ENCODE measurements at regions not wholly inside any gene's neighbourhood (a gene's known extent, or its start where the extent isn't known, plus 50 kb on each side); places are given as distances from the start of the nearest gene placed in this dataset.

DNA sequence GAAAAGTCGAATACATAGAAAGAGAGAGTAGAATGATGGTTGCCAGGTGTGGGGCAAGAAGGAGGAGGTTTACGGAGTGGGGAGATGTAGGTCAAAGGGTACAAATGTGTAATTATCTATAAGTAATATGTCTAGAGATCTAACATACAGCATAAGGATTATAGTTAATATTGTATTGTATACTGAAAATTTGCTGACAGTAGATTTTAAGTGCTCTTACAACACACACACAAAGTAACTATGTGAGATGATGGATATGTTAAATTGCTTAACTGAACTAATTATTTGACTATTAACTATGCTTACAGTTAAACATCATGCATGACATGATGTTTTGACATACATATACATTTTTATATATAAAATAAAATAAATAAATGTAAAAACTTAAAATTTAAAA is 192.7 kb downstream of the ZIC4 start:
- peaks cover 4% of the 10 kb centered on the region for H3K9me3 Mint-ChIP-seq
- no peak overlapping the region for H3K4me3 Mint-ChIP-seq
- H3K36me3 Mint-ChIP-seq: no peaks in the 10 kb centered on the region
- DNase-seq: no peak
- CTCF ChIA-PET: no interaction called here
- H3K27me3 Mint-ChIP-seq: no peaks in the 10 kb centered on the region
- H3K27ac Mint-ChIP-seq: no peak overlapping the region
- no peaks in the 10 kb centered on the region for H3K4me1 Mint-ChIP-seq

DNA sequence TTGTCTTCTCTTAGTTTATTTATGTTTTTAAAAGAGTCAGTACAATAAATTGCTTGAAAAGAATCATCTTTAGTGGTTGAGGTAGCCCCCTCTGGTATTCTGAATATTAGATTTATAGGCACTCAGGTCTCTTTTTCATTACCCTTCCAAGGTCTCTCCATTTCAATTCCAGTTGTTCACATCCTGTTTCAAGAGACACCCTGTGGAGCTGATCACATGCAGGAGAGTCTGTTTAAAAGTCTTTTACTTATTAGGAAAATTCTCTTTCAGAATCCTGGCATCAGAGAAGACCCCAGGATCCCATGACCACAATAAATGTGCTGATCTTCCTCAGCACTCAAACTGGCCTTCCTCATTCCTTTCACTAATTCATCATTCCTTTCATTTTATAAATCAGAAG is 195.7 kb downstream of the ZIC4 start:
- H3K27ac Mint-ChIP-seq: no peak overlapping the region

DNA sequence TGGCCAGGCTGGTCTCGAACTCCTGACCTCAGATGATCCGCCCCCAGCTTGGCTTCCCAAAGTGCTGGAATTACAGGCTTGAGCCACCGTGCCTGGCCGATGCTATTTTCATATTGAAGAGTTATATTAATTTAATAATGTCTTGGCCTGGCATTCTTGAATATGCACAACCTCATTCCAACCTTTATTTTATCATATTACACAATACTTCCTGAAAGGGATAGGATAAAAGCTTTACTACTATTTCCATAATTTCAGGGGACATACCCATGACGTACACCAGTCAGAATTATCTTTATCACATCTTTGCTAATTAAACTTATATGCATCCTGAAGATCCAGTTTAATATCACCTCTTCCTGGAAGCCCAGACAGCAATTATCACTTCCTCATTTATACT is 205.3 kb downstream of the ZIC4 start:
- H3K4me1 Mint-ChIP-seq: no peaks in the 10 kb centered on the region
- H3K9me3 Mint-ChIP-seq: peaks cover 2% of the 10 kb centered on the region
- no peak for DNase-seq
- no peaks in the 10 kb centered on the region for H3K27me3 Mint-ChIP-seq
- H3K4me3 Mint-ChIP-seq: no peak overlapping the region
- H3K27ac Mint-ChIP-seq: no peak overlapping the region
- H3K36me3 Mint-ChIP-seq: no peaks in the 10 kb centered on the region
- CTCF ChIA-PET: no interaction called here

More for the DNA sequence above, 195.7 kb downstream of the ZIC4 start:
- CTCF ChIA-PET: no interaction called here
- H3K9me3 Mint-ChIP-seq: peaks cover 5% of the 10 kb centered on the region
- no peak for DNase-seq
- no peaks in the 10 kb centered on the region for H3K4me1 Mint-ChIP-seq
- no peaks in the 10 kb centered on the region for H3K27me3 Mint-ChIP-seq
- no peak overlapping the region for H3K4me3 Mint-ChIP-seq
- no peaks in the 10 kb centered on the region for H3K36me3 Mint-ChIP-seq

DNA sequence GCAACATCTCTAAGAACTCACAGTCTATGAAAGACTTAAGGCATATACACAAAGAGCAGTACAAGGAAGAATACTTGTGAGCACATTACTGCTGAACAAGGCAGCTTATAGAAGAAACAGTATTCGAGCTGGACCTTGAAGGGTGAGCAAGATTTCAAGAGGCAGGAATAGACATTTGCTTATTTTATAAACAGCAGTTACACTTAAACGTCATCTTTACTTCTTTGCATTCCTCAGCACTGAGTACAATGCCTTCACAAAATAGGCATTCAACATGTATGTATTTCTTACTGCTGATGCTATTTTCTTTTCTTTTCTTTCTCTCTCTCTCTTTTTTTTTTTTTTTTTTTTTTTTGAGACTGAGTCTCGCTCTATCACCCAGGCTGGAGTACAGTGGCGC is 205.8 kb downstream of the ZIC4 start:
- CTCF ChIA-PET: no interaction called here
- Mint-ChIP-seq H3K9me3 (peaks cover 2% of the 10 kb centered on the region), H3K27me3 (no peaks in the 10 kb centered on the region), H3K4me1 (no peaks in the 10 kb centered on the region), H3K4me3 (no peak overlapping the region), H3K36me3 (no peaks in the 10 kb centered on the region), H3K27ac (no peak overlapping the region)
- no peak for DNase-seq

DNA sequence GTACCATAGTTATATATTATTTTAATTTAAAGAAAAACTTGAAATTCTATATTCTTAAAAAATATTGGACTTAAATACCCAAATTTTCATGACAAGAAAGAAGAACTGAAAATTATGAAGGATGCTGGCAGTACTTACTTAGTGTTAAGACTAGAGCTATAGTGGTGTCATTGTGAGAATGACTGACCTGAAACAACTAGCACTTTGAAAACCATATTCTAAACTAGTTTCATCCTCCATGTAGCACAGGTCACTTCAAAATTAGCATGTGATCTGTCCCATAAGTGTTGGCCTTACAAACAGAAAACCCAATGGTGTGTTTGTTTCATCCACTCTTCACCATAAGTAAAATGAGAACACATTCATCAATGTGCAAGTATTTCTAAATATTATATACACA is 208.6 kb downstream of the ZIC4 start:
- Mint-ChIP-seq H3K27me3 (no peaks in the 10 kb centered on the region), H3K36me3 (no peaks in the 10 kb centered on the region), H3K4me1 (no peaks in the 10 kb centered on the region), H3K27ac (no peak overlapping the region), H3K4me3 (no peak overlapping the region), H3K9me3 (no peaks in the 10 kb centered on the region)
- CTCF ChIA-PET: no interaction called here
- DNase-seq: no peak

DNA sequence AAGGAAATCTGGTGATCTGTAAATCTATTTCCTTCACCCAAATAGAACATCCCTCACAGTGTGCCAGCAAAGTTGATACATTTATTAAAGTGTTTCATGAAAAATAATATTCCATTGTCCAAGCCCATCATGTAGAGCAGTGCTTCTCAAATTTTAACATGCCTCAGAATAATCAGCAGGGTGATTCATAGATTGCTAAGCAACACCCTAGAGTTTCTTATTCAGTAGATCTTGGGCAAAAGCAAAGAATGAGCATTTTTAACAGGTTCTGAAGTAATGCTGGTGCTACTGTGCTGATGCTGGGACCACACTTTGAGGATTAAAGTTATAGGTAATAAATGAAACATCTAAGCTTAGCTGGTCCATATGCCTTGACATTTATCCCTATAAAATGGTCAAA is 210.5 kb downstream of the ZIC4 start:
- Mint-ChIP-seq H3K4me1 (no peaks in the 10 kb centered on the region), H3K36me3 (no peaks in the 10 kb centered on the region), H3K9me3 (no peaks in the 10 kb centered on the region), H3K27ac (no peak overlapping the region), H3K4me3 (no peak overlapping the region), H3K27me3 (no peaks in the 10 kb centered on the region)
- DNase-seq: no peak
- CTCF ChIA-PET: no interaction called here

DNA sequence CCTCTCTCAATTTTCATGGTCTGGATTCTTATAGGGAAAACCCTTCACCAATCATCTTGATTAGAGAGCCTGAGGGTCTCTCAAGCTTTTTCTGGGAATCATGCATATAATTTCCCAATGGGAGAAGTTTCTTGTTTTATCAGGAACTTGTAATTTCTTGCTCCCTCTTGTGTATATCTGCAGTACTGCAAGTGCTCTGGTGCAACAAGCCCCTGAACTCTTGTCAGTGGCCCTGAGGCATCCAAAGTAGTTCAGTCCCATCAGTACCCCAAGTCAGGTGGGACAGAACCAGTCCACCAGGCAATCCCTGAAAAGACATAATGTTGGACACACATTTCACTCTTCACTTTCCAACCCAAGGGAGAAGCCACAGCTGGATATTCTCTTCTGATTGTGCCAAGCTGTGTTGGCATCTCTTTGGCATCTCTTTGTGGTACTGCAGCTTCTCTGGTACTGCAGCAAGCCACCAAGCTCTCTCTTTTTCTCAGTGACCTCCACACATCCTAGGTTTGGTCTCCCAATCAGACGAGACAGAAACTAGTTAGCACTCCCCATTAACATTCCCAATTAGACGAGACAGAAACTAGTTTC is 214.5 kb downstream of the ZIC4 start:
- no peaks in the 10 kb centered on the region for H3K4me1 Mint-ChIP-seq
- H3K36me3 Mint-ChIP-seq: no peaks in the 10 kb centered on the region
- H3K27me3 Mint-ChIP-seq: no peaks in the 10 kb centered on the region
- H3K27ac Mint-ChIP-seq: no peak overlapping the region
- H3K9me3 Mint-ChIP-seq: no peaks in the 10 kb centered on the region
- DNase-seq: no peak
- no peak overlapping the region for H3K4me3 Mint-ChIP-seq
- CTCF ChIA-PET: no interaction called here

DNA sequence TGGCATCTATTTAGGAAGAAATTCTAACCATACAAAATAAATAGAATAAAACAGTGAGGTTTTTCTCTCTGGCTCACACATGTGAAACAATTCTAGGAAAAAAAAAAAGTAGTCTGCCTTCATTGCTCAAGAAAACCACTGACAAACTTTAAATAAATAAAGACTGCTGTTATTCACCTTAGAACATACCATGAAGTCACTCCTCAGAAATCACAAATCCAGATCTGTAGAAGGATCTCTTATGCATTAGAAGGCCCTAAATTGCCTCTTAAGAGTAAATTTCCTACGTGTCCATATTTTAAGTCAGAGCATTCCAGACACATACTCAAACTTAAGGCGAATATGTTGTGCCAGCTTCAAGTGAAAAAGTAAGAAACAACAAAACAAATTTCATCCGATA is 217.3 kb downstream of the ZIC4 start:
- H3K27me3 Mint-ChIP-seq: no peaks in the 10 kb centered on the region
- DNase-seq: no peak
- H3K36me3 Mint-ChIP-seq: no peaks in the 10 kb centered on the region
- no peaks in the 10 kb centered on the region for H3K9me3 Mint-ChIP-seq
- no peak overlapping the region for H3K4me3 Mint-ChIP-seq
- H3K27ac Mint-ChIP-seq: no peak overlapping the region
- CTCF ChIA-PET: no interaction called here
- no peaks in the 10 kb centered on the region for H3K4me1 Mint-ChIP-seq

DNA sequence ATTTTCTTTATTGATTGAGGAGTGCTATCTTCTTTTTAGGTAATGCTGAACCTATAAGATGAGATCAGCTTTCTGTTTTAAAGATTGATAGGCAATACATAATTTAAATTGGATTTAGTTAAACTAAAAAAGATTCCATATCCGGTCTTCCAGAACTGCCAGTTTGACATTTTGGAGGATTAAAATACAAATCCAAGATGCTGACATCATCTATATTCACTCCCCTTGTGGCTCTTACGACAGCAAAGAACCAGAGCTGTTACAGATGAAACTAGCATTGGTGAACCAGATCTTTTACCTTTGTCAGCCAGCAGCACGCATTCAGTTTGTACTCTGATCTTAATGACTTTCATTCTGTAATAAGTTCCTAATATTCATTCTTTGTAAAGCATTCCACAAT is 218.7 kb downstream of the ZIC4 start:
- no peak for DNase-seq
- Mint-ChIP-seq H3K27ac (no peak overlapping the region), H3K9me3 (no peaks in the 10 kb centered on the region), H3K36me3 (no peaks in the 10 kb centered on the region), H3K4me1 (no peaks in the 10 kb centered on the region), H3K4me3 (no peak overlapping the region), H3K27me3 (no peaks in the 10 kb centered on the region)
- CTCF ChIA-PET: no interaction called here

DNA sequence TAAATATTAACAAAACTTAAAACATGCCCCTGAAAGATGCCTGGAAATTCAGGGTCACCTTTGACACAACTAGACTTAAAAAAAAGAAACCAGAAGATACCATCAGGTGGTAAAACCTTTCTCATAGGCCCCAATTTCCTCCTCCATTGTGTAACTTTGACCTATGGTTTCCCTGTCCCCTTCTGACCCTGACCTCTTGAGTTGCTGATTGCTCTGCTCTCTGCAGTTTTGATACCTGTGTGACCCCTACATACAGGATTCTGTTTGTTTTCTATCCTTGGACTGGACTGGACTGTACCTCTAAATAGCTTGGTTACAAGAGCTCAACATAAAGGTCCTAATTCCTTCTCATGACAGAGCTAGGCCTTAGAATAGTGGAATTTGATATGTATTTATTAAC is 220.6 kb downstream of the ZIC4 start:
- H3K27ac Mint-ChIP-seq: no peak overlapping the region
- H3K9me3 Mint-ChIP-seq: no peaks in the 10 kb centered on the region
- H3K4me3 Mint-ChIP-seq: no peak overlapping the region
- no peak for DNase-seq
- no peaks in the 10 kb centered on the region for H3K36me3 Mint-ChIP-seq
- no peaks in the 10 kb centered on the region for H3K4me1 Mint-ChIP-seq
- CTCF ChIA-PET: no interaction called here
- H3K27me3 Mint-ChIP-seq: no peaks in the 10 kb centered on the region

DNA sequence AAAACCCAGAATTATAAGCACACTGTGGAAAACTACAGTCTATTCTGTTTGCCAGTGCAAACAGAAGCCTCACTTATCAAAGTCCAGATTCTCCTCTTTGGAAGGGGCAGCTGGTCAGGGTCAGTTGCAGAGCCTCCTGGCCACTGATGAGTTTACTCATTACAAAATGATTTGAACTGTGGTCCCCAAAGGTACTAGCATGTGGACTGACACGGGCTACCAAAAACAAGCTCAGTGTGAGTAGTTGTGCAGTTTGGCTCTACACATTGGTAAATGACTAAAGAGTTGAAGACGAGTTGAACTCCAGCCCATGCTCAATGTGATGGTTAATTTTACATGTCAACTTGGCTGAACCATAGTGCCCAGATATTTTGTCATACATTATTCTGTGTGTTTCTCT is 221.5 kb downstream of the ZIC4 start:
- Mint-ChIP-seq H3K27ac (no peak overlapping the region), H3K4me3 (no peak overlapping the region), H3K9me3 (no peaks in the 10 kb centered on the region), H3K36me3 (no peaks in the 10 kb centered on the region), H3K27me3 (no peaks in the 10 kb centered on the region), H3K4me1 (no peaks in the 10 kb centered on the region)
- CTCF ChIA-PET: no interaction called here
- no peak for DNase-seq

DNA sequence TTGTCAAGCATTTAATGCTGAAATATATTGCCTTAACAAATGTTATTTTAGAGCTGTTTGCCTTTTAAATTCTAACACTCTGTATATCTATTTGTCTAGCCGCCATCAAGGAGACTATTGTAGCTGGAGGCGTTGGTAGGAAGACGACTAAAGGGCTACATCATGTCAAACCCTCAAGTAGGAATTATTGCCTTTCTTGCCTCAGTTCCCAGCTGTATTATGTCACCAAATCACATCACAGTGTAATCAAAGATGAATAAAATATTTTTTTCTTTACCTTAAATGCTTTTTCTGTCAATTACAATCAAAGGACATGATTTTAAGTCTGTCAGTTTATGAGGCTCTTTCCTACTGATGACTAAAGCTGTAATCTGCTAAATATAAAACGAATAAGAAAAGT is 233.1 kb downstream of the ZIC4 start:
- Mint-ChIP-seq H3K36me3 (no peaks in the 10 kb centered on the region), H3K27ac (no peak overlapping the region), H3K4me3 (no peak overlapping the region), H3K27me3 (no peaks in the 10 kb centered on the region), H3K4me1 (no peaks in the 10 kb centered on the region), H3K9me3 (peaks cover 6% of the 10 kb centered on the region)
- no peak for DNase-seq
- CTCF ChIA-PET: no interaction called here

DNA sequence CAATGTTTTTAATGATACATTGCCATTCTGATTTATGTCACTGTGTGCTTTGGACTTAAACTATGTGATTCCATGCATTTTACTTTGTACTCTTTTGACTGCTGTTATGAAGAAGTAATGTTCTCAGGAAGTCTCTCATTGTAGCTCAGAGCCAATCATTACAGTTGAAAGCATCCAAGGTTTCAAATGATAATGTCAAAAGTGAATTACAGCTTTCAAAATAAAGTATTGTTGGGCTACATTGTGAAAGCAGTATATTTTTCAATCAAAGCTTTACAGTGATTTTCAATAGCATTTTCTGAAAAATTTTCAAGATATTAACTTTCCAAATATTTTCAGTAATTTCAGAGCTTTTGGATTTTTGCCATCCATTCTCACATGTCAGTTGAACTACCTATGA is 243.6 kb downstream of the ZIC4 start:
- no peaks in the 10 kb centered on the region for H3K36me3 Mint-ChIP-seq
- no peak overlapping the region for H3K27ac Mint-ChIP-seq
- no peaks in the 10 kb centered on the region for H3K4me1 Mint-ChIP-seq
- no peaks in the 10 kb centered on the region for H3K27me3 Mint-ChIP-seq
- no peaks in the 10 kb centered on the region for H3K9me3 Mint-ChIP-seq
- no peak overlapping the region for H3K4me3 Mint-ChIP-seq
- DNase-seq: no peak
- CTCF ChIA-PET: no interaction called here

DNA sequence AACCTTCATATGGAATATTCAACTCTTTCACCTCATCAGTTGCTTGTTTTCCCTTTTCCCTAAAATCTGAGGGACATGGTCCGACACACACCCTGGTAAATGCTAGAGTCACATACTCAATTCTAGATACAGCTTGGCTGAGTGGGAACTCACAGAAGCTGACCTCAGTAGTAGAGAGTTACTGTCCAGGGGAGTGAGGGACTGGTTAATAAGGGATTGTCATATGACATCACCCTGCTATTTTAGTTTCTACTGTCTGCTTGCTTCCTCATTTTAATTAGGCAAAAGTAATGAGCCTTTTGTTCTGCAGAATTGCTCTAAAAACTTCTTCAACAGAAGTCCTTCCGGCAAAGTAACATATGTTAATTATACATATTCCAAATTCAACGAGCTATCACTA is 244.5 kb downstream of the ZIC4 start:
- Mint-ChIP-seq H3K9me3 (no peaks in the 10 kb centered on the region), H3K27ac (no peak overlapping the region), H3K4me1 (no peaks in the 10 kb centered on the region), H3K36me3 (no peaks in the 10 kb centered on the region), H3K4me3 (no peak overlapping the region), H3K27me3 (no peaks in the 10 kb centered on the region)
- CTCF ChIA-PET: interaction anchor here (0.6 kb wide), 1 partner anchor 97 kb away, joined by 3 read pairs; no protein-coding TSS in a partner anchor
- no peak for DNase-seq

DNA sequence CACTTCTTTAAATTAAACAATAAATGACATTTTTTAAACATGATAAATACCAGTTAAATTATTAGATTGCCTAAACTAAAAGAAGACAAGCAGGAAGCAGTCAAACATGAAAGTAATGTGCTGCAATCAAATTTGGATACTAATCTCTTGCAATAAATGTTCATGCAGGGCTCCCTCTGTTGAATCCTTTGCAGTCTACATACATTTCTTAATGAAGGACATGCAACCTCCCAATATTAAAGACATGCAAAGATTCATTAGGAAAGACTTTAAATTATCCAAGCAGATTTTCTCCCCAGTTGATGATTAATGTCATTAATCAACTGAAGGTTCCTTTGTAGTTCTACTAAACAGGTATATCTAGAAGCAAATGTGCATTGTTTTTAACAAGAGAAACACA is 245.4 kb downstream of the ZIC4 start:
- peaks cover under 1% of the 10 kb centered on the region for H3K9me3 Mint-ChIP-seq
- H3K36me3 Mint-ChIP-seq: no peaks in the 10 kb centered on the region
- no peaks in the 10 kb centered on the region for H3K27me3 Mint-ChIP-seq
- CTCF ChIA-PET: no interaction called here
- no peak overlapping the region for H3K4me3 Mint-ChIP-seq
- no peaks in the 10 kb centered on the region for H3K4me1 Mint-ChIP-seq
- H3K27ac Mint-ChIP-seq: no peak overlapping the region
- DNase-seq: no peak

DNA sequence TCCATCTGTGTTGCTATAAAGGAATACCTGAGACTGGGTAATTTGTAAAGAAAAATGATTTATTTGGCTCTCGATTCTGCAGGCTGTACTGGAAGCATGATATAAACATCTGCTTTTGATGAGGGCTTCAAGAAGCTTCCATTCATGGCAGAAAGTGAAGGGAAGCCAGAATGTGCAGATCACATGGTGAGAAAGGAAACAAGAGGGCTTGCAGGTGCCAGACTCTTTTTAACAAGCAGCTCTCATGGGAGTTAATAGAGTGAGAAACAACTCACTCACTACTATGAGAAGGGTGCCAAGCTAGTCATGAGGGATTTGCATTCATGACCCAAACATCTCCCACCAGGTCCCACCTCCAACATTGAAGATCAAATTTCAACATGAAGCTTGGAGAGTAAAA is 247.2 kb downstream of the ZIC4 start:
- Mint-ChIP-seq H3K4me3 (no peak overlapping the region), H3K27me3 (no peaks in the 10 kb centered on the region), H3K27ac (no peak overlapping the region), H3K36me3 (no peaks in the 10 kb centered on the region), H3K4me1 (no peaks in the 10 kb centered on the region), H3K9me3 (peaks cover 6% of the 10 kb centered on the region)
- CTCF ChIA-PET: no interaction called here
- no peak for DNase-seq

All from activated naive CD4-positive, alpha-beta T cell treated with anti-CD3 and anti-CD28 coated beads, Interleukin-2, amount 10 ng/mL, durations not matched to agents 7 days and 5 days (primary cell).